Peyer's patch (tissue), 4 donors: ENCODE measurements at regions not wholly inside any gene's neighbourhood (a gene's known extent, or its start where the extent isn't known, plus 50 kb on each side); places are given as distances from the start of the nearest gene placed in this dataset.

Source experiments
- POLR2A ChIP-seq, 2 donors: fragments of 450-650 bp; IDR thresholded peaks; one replicate each; pipeline ENCODE4 v1.5.1; 2017; ENCODE audit warnings: antibody characterized with exemption in 2 of 2, mild to moderate bottlenecking in 2 of 2, moderate library complexity in 2 of 2
- TF ChIP-seq, protein P1 (sequence below), 6 experiments: fragments of 450-650 bp in 4 of 6; fragments of 200-600 bp in 2 of 6; sonication (generic) in 1 of 6; IDR thresholded peaks; one replicate each; pipeline ENCODE4 v1.5.1; 2017 to 2019; ENCODE audit warnings: antibody characterized with exemption in 6 of 6, mild to moderate bottlenecking in 3 of 6, moderate library complexity in 1 of 6

DNA sequence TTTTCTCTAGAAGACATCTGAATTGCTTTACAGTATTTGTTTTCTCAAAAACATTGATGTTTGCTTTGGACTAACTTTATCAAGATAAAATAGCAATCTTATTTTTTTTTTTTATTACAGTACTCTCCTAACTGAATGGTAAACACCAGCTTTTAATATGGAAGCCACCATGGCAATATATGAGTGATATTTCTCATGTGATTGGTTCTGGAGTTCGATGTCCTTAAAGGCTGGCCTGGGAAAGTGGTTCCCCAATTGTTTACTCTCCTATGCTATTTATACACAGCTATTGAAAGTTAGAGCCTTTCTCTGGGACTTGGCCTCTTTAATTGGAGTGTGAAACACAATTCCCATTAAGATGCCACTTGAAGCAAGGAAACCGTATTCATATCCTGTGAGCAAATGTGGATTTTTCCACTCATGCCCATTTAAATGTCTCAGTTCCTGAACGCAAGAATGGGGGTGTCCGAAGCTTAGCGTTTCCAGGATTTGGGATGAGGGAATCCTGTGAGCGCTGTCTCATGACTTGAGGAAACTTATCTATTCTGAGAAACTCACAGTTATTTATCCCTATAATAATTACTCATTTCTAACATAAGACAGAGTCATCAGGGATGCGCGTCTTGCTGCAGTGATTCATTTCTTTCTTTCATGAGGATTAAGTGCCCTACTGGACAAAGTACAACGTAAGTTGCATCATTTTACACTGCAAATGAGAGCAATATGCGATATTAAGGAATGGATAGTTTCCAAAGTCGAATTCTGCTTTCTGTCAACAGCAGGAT lies 143.3 kb upstream of the PREP start:
- TF ChIP-seq POLR2A (IDR thresholded peaks at IDR 0.05): no peak
- TF ChIP-seq, protein P1, sequence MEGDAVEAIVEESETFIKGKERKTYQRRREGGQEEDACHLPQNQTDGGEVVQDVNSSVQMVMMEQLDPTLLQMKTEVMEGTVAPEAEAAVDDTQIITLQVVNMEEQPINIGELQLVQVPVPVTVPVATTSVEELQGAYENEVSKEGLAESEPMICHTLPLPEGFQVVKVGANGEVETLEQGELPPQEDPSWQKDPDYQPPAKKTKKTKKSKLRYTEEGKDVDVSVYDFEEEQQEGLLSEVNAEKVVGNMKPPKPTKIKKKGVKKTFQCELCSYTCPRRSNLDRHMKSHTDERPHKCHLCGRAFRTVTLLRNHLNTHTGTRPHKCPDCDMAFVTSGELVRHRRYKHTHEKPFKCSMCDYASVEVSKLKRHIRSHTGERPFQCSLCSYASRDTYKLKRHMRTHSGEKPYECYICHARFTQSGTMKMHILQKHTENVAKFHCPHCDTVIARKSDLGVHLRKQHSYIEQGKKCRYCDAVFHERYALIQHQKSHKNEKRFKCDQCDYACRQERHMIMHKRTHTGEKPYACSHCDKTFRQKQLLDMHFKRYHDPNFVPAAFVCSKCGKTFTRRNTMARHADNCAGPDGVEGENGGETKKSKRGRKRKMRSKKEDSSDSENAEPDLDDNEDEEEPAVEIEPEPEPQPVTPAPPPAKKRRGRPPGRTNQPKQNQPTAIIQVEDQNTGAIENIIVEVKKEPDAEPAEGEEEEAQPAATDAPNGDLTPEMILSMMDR (IDR thresholded peaks at IDR 0.05): no peak
